HUES6 (cell line): ENCODE measurements at regions not wholly inside any gene's neighbourhood (a gene's known extent, or its start where the extent isn't known, plus 50 kb on each side); places are given as distances from the start of the nearest gene placed in this dataset.
"Not testable (repeated sequence)": the region's sequence is repeated elsewhere in the genome, so short reads cannot be mapped to it uniquely, and the experiment has no call there.

ENCODE experiments used
- H3K27ac ChIP-seq: 2 replicates; pipeline ENCODE4 v1.7.0; 2013; ENCODE audit warnings: low read depth, mild to moderate bottlenecking, low read length, inconsistent platforms
- H3K27me3 ChIP-seq: 2 replicates; pipeline ENCODE4 v1.6.1; 2013; ENCODE audit warnings: low read length; ENCODE audit not compliant: control insufficient read depth, insufficient read depth
- H3K36me3 ChIP-seq: 2 replicates; pipeline ENCODE4 v1.6.1; 2013; ENCODE audit warnings: low read length; ENCODE audit not compliant: control insufficient read depth, insufficient read depth
- H3K4me1 ChIP-seq: 2 replicates; pipeline ENCODE4 v1.6.1; 2013; ENCODE audit warnings: low read length; ENCODE audit not compliant: control insufficient read depth, insufficient read depth
- H3K4me3 ChIP-seq: 2 replicates; pipeline ENCODE4 v1.5.1; 2013; ENCODE audit warnings: low read depth, low read length
- H3K9ac ChIP-seq: one replicate; pipeline ENCODE4 v1.6.1; 2013; ENCODE audit warnings: mild to moderate bottlenecking, low read length
- H3K9me3 ChIP-seq: 2 replicates; pipeline ENCODE4 v1.6.1; 2013; ENCODE audit warnings: low read depth, low read length; ENCODE audit not compliant: control insufficient read depth, insufficient read depth

DNA sequence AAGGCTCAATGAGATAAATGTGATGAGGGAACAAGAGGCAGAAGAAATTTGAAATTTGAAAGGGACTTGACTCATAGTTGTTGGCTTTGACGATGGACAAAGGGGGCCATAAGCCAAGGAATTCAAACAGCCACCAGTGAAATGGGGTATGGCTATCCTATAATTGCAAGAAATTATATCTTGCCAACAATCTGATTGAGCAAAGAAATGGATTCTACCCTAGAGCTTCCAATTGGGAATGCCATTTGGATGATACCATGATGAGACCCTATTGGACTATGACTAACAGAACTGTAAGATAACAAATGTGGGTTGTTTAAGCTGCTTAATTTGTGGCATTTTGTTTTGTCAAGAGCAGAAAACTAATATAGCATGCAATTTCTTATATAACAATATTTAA, 270.1 kb upstream of the ARSJ start:
- Histone ChIP-seq H3K27me3 (no peaks in the 10 kb centered on the region), H3K4me1 (no peaks in the 10 kb centered on the region), H3K27ac (no peak overlapping the region), H3K4me3 (no peak overlapping the region), H3K9ac (no peak overlapping the region), H3K36me3 (no peaks in the 10 kb centered on the region), H3K9me3 (no peaks in the 10 kb centered on the region)

DNA sequence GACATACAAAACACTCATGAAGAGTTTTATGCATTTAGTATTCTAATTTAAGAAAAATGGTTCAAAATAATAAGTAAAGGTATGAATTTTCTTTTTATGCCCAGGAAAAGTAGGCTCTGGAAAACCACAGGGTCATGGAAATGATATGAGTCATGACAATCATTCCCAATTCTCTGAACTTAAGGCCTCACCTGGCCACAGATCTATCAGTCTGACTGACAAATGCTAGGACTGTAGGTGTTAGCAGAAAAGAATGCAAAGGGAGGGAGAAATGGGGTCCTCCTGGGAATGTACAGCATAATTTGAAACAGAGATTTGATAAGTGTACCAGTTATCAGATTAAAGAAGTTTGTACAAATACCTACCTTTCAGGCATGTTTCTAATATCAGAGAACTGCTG, 270.5 kb upstream of the ARSJ start:
- Histone ChIP-seq H3K4me1 (no peaks in the 10 kb centered on the region), H3K9ac (no peak overlapping the region), H3K36me3 (no peaks in the 10 kb centered on the region), H3K27ac (no peak overlapping the region), H3K4me3 (no peak overlapping the region), H3K27me3 (no peaks in the 10 kb centered on the region), H3K9me3 (no peaks in the 10 kb centered on the region)

- Histone ChIP-seq H3K4me3 (no peak overlapping the region), H3K27ac (no peak overlapping the region), H3K36me3 (no peaks in the 10 kb centered on the region), H3K4me1 (no peaks in the 10 kb centered on the region), H3K9me3 (no peaks in the 10 kb centered on the region), H3K27me3 (no peaks in the 10 kb centered on the region), H3K9ac (no peak overlapping the region)
Measured at GRCh38 chr4:114250439-114250891, 271.0 kb upstream of the ARSJ start.

- no peaks in the 10 kb centered on the region for H3K36me3 ChIP-seq
Measured at GRCh38 chr4:114251020-114251419, 271.6 kb upstream of the ARSJ start.

DNA sequence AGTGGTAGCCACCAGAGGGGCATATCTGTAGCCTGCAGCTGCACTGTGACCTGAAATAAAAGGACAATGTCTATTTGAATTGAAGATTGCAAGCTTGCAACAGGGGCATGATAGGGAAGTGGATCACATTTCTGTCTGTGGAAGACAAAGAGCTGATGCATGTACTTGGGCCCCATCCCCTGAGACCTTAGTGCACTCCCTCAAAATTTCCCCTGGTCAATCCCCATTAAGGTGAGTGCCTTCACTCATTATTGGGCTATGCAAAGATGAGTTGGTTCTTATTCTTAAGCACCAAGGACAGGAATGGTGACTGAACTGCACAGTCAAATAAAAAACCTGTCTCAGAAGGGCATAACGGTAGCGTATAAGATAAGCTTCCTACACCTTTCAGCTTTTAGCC, 273.1 kb upstream of the ARSJ start:
- Histone ChIP-seq H3K4me1 (no peaks in the 10 kb centered on the region), H3K27ac (no peak overlapping the region), H3K9ac (no peak overlapping the region), H3K4me3 (no peak overlapping the region), H3K9me3 (no peaks in the 10 kb centered on the region), H3K36me3 (no peaks in the 10 kb centered on the region), H3K27me3 (no peaks in the 10 kb centered on the region)

More at GRCh38 chr4:114251020-114251419, 271.6 kb upstream of the ARSJ start:
- H3K27ac ChIP-seq, result no peak overlapping the region
- H3K4me3 ChIP-seq, result no peak overlapping the region
- no peaks in the 10 kb centered on the region for H3K27me3 ChIP-seq
- no peaks in the 10 kb centered on the region for H3K9me3 ChIP-seq
- H3K9ac ChIP-seq, result no peak overlapping the region
- H3K4me1 ChIP-seq, result no peaks in the 10 kb centered on the region

DNA sequence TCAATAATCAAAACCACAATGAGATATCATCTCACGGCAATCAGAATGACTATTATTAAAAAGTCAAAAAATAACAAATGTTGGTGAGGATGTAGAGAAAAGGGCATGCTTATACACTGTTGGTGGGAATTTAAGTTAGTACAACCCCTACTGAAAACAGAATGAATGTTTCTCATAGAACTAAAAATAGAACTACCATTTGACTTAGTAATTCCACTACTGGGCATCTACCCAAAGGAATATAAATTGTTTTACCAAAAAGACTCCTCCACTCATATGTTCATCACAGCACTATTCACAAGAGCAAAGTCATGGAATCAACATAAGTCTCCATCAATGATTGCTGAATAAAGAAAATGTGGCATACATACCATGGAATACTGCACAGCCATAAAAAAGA, 278.1 kb upstream of the ARSJ start:
- no peaks in the 10 kb centered on the region for H3K4me1 ChIP-seq

GRCh38 chr4:114262421-114262820, 283.0 kb upstream of the ARSJ start:
- H3K36me3 ChIP-seq, H3K4me3 ChIP-seq, H3K27me3 ChIP-seq, H3K4me1 ChIP-seq, H3K9ac ChIP-seq, H3K27ac ChIP-seq, H3K9me3 ChIP-seq: not testable (repeated sequence)

More for the DNA sequence above, 278.1 kb upstream of the ARSJ start:
- no peak overlapping the region for H3K27ac ChIP-seq
- no peak overlapping the region for H3K9ac ChIP-seq
- no peak overlapping the region for H3K4me3 ChIP-seq
- H3K27me3 ChIP-seq, result no peaks in the 10 kb centered on the region
- H3K9me3 ChIP-seq, result no peaks in the 10 kb centered on the region
- H3K36me3 ChIP-seq, result no peaks in the 10 kb centered on the region

- no peak overlapping the region for H3K4me3 ChIP-seq
- no peaks in the 10 kb centered on the region for H3K27me3 ChIP-seq
- H3K27ac ChIP-seq, result no peak overlapping the region
- H3K4me1 ChIP-seq, result no peaks in the 10 kb centered on the region
- no peaks in the 10 kb centered on the region for H3K36me3 ChIP-seq
- H3K9me3 ChIP-seq, result no peaks in the 10 kb centered on the region
- H3K9ac ChIP-seq, result no peak overlapping the region
Measured at GRCh38 chr4:114263233-114263632, 283.8 kb upstream of the ARSJ start.

- H3K27ac ChIP-seq, result no peak overlapping the region
- H3K27me3 ChIP-seq, result no peaks in the 10 kb centered on the region
- no peaks in the 10 kb centered on the region for H3K36me3 ChIP-seq
- H3K9ac ChIP-seq, result no peak overlapping the region
- no peaks in the 10 kb centered on the region for H3K9me3 ChIP-seq
- H3K4me1 ChIP-seq, result no peaks in the 10 kb centered on the region
- no peak overlapping the region for H3K4me3 ChIP-seq
Measured at GRCh38 chr4:114264452-114264851, 285.0 kb upstream of the ARSJ start.

DNA sequence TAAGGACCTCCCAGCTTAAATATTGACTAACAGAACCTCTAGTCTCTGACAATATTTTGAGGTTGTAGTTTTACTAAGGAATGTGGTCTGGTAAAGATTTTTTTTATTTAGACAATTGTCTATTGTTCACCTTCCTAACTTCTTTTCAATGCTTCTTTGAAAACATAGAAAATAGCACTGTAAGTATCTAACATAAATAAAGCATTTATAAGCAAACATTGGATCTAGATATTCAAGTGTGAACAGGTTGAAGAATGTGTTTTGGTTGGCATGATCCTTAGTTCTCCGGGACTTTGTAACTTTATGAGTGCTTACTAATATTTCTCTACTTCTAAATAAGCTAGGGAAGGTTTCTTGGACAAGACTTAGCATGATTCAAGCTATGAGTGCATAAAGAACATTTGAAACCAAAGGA, 285.4 kb upstream of the ARSJ start:
- no peaks in the 10 kb centered on the region for H3K27me3 ChIP-seq
- H3K4me3 ChIP-seq, result no peak overlapping the region
- no peaks in the 10 kb centered on the region for H3K4me1 ChIP-seq
- H3K9ac ChIP-seq, result no peak overlapping the region
- H3K36me3 ChIP-seq, result no peaks in the 10 kb centered on the region
- H3K9me3 ChIP-seq, result no peaks in the 10 kb centered on the region
- no peak overlapping the region for H3K27ac ChIP-seq

GRCh38 chr4:114265342-114265741, 285.9 kb upstream of the ARSJ start:
- no peaks in the 10 kb centered on the region for H3K36me3 ChIP-seq
- H3K9me3 ChIP-seq, result no peaks in the 10 kb centered on the region
- H3K4me1 ChIP-seq, result no peaks in the 10 kb centered on the region
- no peak overlapping the region for H3K4me3 ChIP-seq
- no peaks in the 10 kb centered on the region for H3K27me3 ChIP-seq
- no peak overlapping the region for H3K27ac ChIP-seq
- no peak overlapping the region for H3K9ac ChIP-seq

GRCh38 chr4:114267976-114268375, 288.5 kb upstream of the ARSJ start:
- Histone ChIP-seq H3K9ac (no peak overlapping the region), H3K27me3 (no peaks in the 10 kb centered on the region)

More at GRCh38 chr4:114267976-114268375, 288.5 kb upstream of the ARSJ start:
- no peaks in the 10 kb centered on the region for H3K9me3 ChIP-seq
- no peak overlapping the region for H3K27ac ChIP-seq
- no peaks in the 10 kb centered on the region for H3K36me3 ChIP-seq
- no peak overlapping the region for H3K4me3 ChIP-seq
- no peaks in the 10 kb centered on the region for H3K4me1 ChIP-seq
